Hematopoietic multipotent progenitor cell treated with erythropoietin and hydrocortisone succinate and interleukin-3 and kit ligand, for 8 days (in vitro differentiated cells): ENCODE measurements at regions not wholly inside any gene's neighbourhood (a gene's known extent, or its start where the extent isn't known, plus 50 kb on each side); places are given as distances from the start of the nearest gene placed in this dataset.
A peak's percentile ranks its signal among the peaks of the same experiment; 100 is the strongest.

Source experiments
- DNase-seq: peaks from one replicate; pipeline ENCODE4 v3.0.0-alpha.2; 2015

DNA sequence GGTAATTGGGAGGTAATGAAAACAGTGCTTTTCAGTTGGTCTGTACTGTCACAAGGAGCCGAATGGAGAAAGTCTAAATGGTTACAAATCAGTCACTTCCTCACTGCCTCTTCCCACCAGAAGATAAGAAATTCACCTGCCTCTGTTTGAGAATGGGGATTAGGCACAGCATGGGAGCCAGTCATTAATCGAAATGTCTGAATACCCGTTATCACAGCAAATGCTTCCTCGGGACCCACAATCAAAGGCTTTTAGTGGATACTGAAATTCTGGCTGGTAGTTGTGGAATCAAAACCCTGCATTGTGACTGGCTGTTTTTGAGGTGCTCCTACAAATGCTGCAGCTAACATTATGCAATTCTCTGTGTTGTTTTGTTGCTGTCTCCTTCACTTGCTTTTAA lies 461.0 kb upstream of the MEX3C start:
- DNase-seq, result no peak

DNA sequence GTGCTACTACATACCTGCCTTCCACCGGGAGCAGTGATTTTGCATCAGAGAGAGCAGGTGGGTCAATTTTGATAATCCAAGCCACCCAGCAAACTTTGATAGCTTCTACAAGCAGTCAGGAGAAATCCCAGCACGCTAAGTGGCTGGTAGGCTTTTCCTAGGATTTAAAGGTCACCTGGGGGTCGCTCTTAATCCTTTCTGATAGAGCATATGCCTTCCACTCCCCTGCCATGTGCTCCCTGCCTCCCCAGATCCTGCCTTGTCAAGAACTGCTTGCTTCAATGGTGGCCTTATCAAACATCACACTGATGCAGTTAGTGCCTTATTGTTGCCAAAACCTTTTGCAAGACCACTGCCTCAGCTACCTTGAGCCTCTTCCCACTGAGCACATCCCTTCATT lies 462.3 kb upstream of the MEX3C start:
- no peak for DNase-seq

DNA sequence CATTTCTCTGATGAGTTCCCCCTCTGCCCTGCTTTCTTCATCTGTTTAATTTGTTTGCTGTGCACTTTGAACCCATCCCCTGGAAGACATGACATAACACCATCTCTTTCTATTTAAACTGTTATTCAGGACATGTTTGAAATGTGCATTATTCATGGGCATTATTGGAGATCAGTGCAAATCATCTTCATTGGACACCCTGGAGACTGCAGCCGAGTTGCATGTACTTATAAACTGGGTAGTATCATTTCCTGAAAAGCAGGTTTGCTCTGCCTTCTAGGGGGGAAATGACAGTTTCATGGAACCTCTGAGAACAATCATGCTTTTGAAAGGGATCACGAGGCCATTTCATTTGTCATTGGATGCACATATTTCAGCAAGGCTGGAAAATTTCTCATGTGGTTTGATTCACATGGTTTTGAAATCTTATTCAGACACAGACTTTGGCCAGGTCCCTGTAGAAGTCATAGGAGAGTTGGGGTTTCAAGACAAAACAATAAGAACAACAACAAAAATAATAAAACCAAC lies 462.8 kb upstream of the MEX3C start:
- no peak for DNase-seq

DNA sequence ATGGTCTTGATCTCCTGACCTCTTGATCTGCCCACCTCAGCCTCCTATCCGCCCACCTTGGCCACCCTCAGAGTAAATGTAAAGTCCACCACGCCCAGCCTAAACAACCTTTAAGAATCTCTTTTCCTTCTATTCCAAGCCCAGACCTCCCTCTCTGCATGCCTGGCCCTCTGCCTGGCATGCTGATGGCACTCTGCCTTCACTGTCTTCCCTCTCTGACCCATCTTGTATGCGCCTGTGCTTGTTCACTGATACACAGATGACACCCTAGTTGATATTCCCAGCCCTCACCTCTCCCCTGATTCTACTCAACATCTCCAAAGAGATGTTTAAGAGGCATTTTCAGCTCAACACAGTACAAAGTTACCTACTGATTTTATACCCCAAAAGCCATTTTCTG lies 466.8 kb upstream of the MEX3C start:
- DNase-seq, result no peak

DNA sequence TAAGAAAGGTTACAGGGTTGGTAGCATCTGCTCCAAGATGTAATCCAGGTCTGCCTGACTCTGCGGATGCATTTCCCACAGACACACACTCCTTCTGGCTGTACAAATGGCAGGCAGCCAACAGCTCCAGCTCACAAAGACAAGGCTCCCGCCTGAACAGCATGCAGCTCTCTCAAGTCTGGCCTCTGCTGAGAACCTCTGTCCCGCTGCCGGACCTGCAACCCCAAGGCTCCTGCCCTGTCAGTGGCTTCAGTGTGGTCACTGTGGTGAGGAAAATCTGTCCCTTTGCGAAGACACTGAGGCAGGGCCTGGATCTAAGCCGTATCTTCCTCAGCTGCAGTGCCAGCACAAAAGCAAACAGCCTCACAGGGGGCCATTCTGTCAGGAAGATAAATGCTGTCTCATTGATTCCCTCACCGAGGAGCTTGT lies 469.3 kb upstream of the MEX3C start:
- no peak for DNase-seq

DNA sequence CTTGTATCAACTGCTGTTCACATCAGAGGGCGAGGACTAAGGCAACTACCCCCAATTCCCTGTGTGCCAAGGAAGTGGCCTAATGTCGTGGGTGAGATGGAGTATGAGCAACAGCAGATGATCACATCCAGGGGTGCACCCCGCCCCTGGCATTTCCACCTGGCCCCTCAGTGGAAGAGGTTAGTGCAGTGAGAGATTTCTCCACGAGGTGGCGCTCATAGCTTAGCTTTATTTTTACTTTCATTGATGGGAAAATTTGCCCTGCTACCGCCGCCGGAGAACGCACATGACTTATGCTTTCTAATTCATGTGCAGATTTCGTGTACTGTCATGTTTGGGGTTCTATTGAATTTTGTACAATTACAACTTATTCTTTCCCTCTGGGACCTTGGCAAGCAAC lies 470.6 kb upstream of the MEX3C start:
- DNase-seq, result peak; percentile 53

DNA sequence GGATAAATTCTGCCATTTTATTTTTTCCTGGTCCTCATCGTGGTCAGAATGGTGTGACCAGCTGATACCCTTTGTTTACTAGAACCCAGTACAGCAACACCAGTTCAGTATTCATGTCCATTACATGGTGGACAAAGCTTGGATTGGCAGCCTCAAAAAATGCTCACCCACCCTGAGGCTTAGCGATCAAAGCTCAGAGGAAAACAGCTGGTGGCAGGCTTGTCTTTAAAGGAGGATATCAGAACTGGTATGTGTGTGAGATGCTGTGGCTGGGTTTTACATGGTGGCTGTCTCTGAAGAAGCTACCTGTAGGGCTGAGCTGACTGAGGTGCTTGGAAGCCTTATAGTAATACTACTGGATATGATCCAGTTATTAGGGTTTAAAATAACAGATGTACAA lies 471.1 kb upstream of the MEX3C start:
- no peak for DNase-seq

DNA sequence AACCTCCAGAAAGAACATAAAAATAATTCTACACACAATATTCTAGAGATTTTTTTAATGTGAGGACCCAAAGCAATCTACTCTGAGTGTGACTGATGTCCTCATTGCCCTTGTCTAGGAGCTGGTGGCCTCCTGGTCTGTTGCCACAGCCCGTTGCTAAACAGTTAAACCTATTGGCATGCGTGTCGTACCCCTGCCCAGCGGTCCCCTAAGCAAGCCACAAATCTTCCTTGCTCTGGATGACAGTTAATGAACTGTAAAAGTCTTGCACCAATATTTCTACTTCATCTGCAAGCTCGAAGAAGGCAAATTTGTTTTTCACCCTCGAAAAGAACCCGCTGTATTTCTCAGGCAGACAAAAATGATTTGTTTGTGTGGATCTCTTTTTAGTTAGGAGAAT lies 489.1 kb upstream of the MEX3C start:
- DNase-seq, result no peak

DNA sequence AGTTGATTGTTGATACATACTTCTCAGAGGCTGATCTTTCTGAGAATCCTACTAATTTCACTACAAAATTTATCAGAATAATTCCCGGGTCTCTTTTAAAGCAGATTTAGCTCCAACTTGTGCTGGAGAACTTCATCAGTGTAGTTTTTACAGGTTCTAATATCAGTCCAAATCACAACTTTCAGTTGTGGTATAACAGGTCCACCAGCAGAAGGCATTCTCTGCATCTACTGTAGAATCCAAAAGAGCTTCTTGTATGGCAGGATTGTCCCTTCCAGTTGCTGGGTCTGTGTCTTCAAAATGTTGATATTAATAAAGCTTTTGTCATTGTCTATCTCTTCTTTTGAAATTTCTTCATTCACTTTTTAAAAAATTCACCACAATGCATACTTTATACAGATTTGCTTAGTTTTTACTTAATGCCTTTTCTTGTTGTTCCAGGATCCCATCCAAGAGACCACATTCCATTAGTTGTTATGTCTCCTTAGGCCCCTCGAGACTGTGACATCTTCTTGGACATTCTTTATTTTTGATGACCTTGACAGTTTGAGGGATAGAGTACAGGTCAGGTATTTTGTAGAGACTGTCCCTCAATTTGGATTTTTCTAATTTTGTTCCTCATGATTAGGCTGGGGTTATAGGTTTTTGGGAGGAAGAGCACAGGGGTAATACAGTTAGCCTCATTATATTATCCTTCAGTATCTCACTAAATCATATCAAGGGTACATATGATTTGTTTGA lies 490.5 kb upstream of the MEX3C start:
- DNase-seq, result no peak

DNA sequence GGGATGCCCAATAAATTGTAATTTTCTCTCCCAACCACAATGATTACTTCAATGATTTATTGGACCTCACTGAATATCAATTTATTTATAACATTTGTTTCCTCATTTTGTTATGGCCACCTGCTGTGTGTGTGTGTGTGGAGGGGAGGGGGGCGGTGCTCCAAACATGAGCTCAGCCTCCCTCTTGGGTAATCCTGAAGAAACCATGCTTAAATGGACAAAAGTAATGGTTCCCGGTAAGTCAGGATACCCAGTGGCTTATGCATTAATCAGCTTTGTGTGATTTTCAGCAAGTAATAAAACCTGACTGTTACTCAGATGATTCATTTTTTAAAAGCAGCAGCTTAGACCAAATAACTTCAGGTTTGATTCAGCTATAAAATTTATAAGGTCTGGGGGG lies 495.1 kb upstream of the MEX3C start:
- no peak for DNase-seq

DNA sequence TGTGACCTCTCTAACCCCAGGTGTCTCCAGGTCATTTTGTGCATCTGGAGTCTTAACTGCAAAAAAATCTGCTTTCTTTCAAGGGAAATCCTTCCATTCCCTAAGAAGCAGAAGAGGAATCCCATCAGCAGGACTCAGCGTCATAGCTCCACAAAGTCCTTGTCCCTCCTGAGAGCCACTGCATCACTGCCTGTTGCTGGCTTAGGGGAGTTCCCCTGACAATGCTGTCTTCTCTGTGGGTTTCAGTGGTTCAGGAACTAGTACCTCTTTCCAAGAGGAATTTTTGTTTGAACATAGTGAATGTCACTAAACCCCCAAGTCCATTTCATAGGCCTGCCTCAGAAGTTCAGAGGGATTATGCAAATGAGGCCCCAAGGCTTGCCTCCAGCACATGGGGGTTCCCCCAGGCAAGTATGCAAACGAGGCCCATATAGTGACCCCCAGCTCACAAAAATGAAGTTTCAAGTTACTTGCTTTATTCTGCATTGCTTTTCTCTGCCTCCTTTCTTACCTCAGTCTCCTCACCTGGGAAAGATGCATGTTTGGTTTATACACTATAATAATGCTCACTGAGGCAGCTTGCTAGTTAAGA lies 513.9 kb upstream of the MEX3C start:
- DNase-seq, result no peak

DNA sequence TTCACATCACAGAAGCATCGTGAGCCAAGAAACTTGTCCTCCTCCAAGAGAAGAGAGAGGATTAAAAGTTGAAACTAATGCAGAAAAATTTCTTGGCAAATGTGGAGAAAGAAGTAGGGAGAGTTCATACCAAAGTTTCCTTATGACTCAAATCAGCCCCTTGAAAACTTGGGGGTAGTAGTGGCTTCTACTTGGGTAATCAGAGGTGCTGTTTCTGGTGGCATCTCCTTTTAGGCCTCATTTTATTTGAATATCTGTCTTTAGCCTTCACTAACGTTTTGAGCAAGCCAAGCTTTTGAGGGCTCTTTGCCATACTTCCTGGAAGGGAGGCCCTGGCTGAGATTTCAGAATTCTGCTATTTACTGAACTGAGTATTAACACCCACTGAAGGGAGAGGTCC lies 515.3 kb upstream of the MEX3C start:
- DNase-seq, result no peak

DNA sequence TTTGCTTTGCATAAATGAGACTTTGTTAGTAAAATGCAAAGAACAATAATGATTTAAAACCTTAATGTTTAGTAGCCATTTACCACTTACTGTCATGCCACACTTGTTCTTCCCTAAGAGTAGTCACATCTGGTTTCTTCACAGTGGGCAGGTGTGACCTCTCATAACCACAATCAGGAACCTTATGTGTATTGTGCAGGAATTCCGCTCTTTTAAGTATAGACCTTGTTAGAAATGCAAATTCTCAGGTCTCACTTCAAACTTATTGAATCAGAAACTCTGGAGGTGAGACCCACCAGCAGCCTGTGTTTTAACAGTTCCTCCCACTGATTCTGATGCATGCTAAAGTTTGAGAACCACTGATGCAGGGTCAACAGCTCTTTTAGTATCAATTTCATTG lies 518.8 kb upstream of the MEX3C start:
- no peak for DNase-seq

DNA sequence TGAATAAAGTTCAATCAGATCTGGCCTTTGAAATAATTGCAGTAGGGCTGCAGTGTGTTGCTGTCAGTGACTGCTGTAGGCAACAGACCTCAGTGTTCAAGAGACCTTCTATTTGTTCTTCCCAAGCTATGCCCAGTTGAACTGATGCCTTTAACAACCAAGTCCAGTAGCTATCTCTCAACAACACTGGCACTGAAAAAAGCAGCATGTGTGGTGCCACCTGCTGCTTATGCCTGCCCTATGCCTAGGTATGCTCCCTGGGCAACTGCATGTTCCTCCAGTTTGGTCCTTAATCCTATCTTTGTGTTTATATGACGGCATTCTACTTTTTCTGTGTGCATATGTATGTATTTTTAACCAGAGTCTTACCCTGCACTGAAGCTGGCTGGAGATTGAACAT lies 523.9 kb upstream of the MEX3C start:
- no peak for DNase-seq

DNA sequence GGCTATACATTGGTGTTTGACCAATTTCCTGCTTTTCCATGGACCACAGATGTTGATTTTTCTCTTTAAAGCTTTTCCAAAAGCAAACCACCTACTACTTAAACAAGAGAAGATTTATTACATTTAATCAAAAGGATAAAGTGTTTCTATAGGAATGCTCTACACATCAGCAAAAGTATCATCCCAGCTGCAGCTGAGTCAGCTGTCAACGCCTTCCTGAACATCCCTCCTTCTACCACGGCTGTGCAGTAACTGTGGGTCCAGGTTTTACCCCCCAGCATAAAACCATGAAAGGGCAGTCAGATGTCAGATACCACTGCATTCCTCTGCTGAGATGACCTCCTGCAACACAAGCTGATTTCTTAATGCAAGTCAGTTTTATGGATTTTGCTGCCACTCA lies 524.5 kb upstream of the MEX3C start:
- no peak for DNase-seq

DNA sequence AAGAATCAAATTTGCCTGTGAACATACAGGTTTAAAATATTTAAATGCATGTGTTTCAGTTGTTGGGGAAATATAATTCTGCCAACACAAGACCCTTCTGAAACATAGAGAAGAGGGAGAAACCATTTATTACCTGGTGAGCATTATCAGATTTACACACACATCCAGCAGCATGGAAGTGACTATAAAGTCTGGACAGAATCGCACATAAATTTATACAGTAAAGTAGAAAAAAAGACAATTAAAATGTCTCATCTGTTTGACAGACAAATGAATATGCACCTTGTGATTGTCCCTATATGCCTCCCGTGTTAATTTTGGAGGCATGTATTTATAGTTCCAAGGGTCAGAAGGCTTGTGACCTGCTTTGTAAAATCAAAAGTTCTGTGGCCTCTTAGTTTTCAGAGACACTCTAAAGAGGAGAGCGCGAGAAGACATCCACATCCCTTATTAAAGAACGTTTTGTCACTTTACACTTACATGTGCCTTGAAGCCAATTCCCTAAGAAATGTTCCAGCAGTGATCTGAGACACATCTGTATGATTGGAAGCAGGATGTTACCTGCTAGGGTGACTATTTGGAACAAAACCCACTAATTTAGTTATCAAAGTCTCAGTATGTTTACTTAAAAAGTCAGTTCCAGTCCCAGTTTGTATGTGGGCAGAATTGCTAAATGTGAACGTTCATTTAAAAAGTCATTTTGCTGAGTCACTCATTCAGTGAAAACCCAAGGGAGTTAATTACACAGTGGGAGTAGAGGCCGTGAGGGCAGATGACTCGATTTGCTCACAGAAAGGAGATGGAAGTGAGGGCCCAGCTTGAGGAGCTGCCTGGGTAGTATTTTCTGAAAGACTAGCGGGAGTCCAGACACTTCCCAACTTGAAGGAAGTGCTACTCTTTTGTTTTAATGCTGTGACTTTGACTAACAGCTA lies 527.6 kb upstream of the MEX3C start:
- DNase-seq, result no peak

DNA sequence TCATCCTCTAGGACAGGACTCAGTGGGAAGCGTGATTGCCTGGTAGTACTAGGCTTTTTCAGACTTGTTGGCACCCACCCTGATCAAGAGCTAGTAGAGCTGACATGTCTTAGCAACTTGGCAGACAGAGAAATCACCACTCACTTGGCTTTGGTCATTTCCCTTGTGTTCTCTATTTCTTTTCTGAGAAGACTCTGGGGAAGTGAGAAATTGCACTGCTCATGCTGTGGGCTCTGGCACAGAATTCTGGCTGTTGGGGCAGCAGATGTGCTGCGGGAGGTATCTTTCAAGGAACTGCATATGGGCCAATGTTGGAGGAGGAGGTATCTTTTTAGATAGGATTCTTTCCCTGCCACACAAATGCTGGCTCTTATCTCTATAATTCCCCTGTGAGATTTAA lies 529.1 kb upstream of the MEX3C start:
- DNase-seq, result no peak

DNA sequence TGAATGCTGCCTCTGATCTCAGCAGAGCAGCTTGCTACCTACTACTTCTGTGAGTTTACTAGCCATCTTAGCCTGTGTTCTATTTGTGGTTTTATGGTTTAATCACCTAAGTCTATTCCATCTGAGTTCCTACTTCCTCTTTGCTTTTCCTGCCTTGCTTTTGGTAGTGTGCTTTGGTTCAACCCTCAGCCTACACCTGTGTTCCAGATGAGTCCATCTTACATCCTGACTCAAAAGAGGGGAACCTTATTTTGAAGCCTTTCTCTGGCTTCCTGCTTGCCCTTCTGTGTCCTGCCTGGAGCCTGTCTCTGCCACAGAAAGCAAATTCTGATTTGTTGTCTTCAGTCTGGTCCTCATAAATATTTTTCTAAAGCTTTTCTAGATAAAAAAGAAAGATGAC lies 530.3 kb upstream of the MEX3C start:
- no peak for DNase-seq

DNA sequence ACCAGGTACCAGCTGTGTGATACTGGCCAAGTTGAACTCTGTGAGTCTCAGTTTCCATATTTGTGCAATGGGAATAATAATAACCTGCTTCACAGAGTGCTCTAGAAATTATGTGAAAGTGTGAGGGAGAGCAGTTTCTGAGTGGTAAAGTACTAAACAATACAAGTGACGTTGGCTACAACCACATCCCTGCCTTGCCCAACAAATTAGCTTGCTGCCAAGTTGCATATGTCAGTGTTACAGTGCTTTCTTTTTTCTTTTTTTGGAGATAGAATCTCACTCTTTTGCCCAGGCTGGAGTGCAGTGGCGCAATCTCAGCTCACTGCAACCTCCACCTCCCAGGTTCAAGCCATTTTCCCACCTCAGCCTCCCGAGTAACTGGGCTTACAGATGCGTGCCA lies 533.6 kb upstream of the MEX3C start:
- no peak for DNase-seq

DNA sequence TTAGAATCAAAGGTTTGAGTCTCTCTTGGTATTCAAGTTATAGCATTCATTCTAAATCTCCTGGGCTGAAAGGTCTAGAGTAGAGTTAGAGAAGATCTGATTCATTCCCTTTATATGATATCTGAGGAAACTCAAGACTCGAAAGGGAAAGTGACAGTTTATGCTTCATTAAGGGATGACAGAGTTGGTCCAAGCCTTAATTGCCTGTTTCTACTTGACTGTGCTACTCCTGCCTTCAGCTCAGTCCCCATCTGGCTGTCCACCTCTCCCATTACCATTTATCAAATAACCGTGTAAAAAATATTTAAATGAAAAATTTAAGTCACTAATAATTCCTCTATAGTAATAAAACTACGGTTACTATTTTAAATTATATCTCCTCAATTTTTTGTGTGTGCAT lies 537.1 kb upstream of the MEX3C start:
- no peak for DNase-seq

DNA sequence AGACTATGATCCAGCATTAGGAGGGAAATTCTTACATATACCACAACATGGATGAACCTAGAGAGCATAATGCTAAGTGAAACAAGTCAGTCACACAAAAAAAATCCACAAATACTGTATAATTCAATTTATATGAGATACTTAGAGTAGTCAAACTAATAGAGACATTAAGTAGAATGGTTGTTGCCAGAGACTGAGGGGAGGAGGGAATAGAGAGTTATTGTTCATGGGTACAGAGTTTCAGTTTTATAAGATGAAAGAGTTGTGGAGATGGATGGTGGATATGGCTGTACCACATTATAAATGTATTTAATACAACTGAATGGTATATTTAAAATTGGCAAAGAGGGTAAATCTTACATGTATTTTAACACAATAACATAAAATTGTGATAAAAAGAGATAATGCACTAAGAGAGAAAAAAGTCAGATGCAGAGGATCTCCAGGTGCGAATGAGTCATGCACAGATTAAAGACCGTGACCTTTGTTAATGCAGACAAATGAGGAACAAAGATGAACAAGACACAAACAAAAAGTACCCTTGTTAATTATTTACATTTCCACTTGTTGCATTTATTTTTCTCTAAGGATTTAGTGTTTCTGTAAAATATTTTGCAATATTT lies 541.7 kb upstream of the MEX3C start:
- DNase-seq, result no peak

DNA sequence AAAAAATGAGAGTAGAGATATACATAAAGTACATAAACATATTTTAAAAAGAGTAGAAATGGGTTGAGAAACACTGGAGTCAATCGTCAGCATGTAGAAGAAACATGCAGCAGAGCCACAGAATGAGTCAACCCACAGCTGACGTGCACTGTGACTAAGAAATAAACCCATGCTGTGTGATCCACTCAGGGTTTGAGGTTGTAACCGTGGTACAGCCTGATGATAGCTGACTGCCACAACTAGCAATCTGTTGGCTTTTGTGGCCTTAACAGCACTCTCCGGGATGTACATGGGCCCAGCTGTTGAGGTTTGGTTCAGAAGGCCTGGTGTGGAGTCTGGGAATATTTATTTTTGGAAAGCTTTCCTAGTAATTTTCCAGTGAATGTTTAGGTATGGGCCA lies 554.4 kb upstream of the MEX3C start:
- no peak for DNase-seq

DNA sequence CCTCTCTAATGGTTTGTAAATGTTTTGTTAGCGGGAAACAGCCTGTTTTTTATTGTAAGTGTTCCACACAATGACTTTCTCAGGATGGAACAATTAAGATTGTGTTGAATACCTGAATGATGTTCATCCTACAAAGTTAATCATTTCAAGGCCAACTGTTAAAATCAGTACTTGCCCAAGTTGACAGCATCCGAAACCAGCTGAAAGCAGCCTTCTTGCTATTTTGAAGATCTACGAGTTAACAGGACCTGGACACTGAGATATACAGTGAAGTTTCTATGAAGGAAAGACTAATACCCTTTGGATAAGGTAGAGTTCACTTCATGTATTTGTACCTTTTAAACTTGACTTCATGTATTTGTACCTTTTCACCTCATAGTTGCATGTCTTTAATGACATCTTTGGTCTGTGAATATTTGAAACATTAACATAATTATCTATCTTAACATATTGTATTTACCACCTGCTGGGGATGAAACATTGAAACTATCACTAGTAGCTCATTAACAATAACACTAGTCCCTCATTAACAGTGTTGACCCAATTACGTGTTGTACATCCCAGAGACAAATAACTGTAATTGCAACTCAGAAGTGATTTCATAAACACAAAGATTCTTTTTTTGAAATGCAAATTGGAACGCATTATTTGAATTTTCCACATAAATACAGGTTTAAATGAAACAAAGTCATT lies 556.0 kb upstream of the MEX3C start:
- no peak for DNase-seq
